Muscle of back (tissue), 3 donors: ENCODE measurements at regions not wholly inside any gene's neighbourhood (a gene's known extent, or its start where the extent isn't known, plus 50 kb on each side); places are given as distances from the start of the nearest gene placed in this dataset.

Source experiments
- DNase-seq, 3 donors: peaks; one replicate each; pipeline versions ENCODE4 v3.0.0 to v3.0.0-alpha.2; 2013

DNA sequence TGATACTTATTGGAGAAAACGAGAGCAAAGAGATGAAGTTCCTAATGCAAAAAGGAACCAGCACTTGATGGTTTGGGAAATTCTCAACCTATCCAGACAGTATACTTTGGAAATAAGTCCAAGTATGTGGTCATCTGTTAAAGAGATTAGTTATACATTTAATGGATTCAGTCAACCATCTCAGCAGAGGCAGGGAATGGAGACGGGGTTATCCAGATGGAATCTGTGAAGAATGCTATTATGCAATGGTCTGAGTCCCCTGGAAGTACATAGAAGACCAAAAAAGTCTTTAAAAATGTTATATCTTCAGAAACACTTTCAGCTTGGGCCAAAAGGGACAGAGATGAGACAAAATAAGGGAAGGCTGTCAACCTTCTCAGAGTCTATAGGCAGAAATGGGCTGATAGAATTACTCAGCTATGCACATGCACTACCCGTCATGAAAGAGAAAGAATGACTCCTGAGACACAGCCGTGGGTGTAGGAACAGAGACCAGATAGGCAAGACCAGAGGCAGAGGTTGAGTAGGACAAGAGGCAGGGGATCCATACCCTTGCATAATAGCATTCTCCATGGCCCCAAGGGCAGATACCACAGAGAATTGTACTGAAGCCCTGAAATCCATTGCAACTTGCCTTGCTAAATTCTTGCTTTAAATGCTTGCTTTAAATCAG is 738.8 kb upstream of the POT1 start:
- DNase-seq, result no peak

DNA sequence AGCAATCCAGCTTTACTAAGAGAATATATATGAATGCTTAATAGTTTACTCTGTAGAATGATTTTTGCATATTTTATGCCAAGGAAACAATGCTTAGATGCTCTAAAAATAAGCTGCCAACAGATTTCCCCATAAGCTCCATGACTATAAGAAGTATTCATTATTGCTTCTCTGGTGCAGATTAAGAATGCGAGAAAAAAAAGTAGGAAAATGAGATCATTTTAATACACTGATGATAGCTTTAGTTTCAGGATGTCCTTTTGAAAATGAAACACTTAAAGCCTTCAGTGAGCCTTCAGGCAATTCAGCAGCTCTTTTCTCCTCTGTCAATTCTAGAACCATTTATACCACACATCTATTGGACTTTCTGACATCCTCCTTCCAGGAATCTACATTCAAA is 735.0 kb upstream of the POT1 start:
- DNase-seq, result no peak

DNA sequence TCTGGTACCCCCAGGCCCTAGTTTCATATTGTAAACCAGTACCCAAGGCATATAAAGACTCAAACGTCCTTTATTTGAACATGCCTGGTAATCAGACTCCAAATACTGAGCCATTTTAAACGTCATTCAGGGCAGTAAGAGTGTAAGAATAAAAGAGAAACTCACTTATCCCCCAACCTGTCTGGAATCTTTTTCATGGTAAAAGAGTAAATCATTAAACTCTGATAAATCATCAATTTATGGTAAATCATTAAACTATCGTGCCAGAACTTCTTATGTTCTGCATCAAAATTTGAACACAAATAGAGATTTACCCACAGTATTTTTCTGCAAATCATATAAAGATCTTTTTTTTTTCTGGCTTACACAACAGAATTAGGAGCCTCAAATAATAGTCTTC is 734.3 kb upstream of the POT1 start:
- no peak for DNase-seq

DNA sequence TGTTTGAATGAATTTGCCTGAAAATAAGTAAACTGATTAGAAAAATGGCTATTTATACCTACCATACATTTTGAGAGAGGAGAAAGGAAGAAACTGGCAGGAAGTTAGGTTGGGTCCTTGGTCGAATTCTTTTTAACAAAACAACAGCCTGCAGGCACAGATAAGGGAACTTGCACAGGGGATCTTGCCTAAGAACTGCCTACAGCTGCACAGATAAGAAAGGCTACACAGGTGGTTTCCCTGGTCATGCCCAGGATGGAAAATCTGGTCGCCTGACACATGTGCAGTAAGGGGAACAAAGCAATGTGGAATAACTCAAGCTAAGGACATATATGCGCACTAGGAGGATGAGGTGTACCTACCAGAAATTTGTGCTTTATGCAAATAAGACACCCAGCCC is 732.1 kb upstream of the POT1 start:
- no peak for DNase-seq

DNA sequence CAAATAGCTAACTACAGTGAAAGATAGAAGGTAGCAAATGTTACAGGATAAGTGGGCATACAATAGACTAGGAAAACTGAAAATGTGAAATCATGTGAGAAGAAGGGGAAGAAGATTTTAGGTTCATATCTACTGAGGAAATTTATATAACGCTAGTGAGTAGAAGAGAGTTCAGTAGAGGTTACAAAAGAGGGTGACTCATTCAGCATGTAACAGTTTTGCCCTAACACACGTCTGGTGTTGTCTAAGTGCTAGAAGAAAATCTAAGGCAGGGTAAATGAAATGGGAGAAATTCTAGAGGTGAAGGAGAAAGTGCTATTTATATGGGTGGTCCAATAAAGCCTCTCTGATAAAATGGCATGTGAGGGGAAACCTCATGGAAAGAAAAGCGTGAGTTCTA is 731.4 kb upstream of the POT1 start:
- DNase-seq, result no peak

DNA sequence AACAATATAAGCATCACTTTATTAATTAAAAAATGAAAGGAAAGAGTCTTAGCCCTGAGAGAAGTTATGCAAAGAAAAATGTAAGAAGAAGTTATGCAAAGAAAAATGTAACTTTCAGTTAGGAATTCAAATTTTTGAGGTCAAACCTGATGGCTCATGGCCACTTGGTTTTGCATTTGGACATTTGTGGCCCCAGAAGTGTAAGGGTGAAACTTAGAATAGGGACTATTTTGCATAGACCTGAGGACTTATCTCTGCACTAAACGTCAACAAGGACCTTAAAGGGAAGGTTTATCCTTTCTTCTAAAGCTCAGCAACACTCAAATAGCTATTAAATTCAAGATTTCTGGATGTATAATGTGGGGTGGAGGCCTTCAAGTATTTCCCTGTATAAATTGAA is 724.5 kb upstream of the POT1 start:
- DNase-seq, result no peak

DNA sequence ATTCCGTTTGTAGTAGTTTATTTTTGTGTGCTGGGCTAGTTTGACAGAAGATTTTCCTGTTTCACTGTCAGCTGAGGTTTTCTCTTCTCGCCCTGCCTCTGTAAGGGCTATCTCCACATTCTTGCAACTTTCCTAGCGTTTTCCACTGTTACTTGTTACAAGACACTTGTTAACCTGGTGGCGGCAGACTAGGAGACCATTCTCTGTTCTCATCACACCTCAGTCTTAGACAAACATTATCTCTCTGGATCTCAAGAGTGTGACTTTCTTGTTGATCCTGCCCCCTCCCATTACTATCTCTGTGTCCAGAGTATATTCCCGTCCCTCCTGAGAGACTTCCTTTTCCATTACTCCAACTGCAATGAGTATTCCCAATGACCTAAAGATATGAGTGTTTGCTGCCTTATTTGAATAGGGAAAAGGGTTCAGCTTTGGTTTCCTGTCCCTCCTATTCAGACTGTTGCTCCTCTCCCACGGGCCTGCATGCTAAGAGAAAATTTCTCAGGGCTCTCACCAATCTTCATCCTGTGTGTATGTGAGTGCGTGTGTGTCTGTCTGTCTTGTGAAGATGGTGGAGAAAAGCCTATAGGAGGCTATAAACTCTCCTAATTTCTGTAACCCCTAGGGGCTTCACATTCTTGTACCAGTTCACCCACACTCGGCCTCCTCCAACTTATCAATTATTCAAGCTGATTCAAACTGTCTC is 722.4 kb upstream of the POT1 start:
- DNase-seq, result no peak

DNA sequence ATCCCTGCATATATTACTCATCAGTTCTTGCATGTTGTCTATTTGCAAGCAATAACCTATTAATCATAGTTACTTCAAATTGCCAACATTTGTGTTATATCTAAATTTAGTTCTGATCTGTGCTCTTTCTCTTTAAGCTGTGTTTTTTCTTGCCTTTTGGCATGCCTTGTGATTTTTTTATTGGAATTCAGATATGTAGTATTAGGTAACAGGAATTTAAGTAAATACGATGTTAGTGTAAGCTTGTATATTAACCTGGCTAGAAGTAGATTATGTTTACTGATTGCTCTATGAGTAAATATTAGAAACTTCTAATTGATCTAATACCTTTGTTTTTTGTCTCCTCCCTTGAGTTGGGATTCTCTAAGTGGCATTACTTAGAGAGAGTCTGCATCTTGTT is 718.9 kb upstream of the POT1 start:
- DNase-seq, result no peak

DNA sequence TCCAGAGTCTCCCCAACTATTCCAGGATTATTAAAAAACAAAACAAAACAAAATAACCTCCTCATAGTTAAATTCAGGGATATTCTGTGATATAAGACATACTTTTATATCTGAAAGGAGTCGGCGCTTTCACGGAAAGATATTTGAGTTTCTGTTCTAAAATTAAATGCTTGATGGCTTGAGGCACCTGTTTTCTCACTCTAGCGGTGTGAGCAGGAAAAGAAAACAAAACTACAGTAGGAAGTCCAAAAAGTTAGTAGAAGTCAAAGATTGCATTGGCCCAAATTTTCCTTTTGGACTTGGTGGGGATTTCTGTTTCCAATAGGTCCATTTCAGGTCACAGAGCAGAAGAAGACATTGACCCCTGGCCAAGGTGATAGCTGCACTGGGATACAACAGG is 716.1 kb upstream of the POT1 start:
- DNase-seq, result no peak

DNA sequence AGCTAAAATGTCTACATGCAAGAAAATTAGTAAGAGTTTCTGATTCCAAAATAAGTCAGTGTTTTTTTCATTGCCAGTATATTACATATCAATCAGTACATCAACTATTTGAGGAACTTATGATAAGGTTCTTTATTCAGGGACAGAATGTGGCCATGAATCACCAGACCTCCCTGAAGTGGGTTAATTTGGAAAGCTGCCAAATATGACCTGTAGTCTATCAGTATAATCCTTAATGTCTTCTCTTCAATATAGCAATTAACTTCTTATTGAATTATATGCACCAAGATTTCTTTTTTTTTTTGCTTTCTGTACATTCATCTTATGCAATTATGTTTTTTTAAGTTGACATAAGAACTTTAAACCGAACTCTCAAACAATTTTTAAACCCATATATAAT is 714.5 kb upstream of the POT1 start:
- no peak for DNase-seq

DNA sequence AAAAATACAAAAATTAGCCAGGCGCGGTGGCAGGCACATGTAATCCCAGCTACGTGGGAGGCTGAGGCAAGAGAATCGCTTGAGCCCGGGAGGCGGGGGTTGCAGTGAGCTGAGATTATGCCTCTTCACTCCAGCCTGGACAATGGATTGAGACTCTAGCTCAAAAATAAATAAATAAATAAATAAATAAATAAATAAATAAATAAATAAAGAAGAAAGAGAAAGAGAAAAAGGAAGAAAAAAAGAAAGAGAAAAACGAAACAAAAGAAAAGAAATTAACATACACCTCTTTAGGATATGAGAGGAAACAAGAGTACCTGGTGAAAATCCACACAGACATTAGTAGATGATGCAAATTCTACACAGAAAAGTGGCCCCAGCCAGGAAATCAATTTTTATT is 713.7 kb upstream of the POT1 start:
- DNase-seq, result no peak

DNA sequence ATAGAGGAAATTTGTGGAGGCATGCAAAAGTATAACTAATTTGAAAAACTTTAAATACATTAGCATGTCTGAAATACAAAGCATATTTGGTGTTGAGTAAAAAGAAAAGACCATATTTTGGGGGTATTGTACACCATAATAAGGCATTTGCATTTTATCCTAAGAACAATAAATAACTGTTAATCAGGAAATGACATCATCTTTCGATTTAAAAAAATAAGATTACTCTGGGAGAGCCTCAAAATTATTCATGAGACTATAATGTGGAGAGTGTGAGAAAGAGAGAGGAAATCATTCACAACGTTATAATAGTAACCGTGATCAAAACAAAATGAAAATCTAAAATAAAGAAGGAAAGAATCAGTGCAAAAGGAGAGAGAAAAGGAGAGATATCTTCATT is 712.3 kb upstream of the POT1 start:
- DNase-seq, result no peak

DNA sequence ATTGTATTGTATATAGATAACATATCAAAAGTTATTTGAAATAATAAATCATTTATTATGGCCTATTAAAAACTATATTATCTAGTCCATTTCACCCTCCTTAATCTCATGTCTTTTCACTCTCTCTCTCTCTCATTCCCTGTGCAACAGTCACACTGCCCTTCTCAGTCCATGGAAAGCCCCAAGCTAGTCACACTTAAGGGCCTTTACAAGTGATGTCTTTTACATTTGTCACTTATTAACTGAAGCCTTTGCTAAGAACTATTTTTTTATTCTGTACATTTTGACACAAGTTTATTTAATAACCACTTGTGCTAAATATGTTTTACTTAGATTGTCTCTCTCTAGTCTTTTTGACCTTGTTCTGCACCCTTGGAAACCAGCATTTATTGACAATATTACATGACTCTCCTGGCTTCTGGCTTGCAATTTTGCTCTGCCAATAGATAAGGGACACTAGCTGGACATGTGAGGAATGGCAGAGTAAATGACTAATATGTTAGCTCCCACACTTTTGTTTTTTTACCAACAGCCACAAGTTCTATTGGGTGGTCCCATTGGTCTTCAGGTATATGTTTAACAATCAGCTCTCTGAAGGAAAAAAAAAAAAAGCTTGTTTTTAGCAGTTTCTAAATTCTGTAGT is 706.8 kb upstream of the POT1 start:
- no peak for DNase-seq

DNA sequence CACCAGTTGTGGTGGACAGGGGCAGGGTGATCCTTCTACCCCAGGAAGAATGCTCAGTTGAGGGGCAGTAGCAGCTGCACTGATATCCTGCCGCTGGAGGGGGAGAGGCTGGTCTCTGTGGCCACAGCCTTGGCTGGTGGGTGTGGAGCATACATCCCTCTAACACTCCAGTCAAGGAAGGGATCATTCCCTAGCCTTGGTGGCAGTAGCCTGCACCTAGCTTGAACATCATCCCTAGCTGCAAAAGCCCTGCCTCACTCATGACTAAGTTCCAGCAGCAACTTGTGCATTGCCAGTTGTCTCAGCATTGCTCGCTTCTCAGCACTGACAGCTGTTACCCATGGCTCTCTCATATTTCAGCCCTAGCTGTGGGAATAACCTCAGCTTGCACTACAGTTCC is 688.9 kb upstream of the POT1 start:
- peak in 1 of 3 donors; percentile 20 for DNase-seq

DNA sequence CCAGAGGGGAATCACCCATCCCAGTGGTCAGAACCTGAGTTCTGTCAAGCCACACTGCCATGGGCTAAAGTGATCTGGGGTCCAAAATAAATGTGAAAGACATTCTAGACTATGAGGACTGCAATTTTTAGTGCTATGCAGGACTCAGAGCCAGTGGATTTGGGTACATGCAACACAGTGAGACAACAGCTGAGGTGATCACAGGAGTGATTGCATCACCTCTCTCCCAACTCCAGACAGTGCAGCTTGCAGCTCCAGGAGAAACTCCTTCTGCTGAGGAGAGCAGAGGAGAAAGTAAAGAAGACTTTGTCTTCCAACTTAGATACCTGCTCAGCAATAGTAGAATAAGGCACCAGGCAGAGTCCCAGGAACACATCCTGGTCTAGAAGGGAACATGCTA is 682.0 kb upstream of the POT1 start:
- DNase-seq, result no peak

DNA sequence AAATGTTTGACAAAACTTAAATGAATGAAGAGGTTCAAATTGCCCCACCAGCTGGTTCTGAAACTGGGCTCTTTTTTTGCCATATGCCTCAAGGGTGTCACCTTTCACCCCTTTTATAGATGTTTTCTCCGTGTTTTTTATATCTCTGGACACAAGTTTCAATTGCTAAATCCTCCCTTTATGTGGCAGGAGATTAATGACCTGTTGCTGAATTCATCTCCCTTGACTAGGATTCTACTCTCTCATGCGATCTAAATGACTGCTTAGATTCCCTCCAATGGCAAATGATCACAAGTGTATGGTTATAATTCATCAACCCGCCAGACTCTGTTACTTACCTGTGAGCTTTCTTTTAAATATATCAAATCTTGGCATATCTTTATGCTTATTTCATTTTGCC is 677.0 kb upstream of the POT1 start:
- DNase-seq, result no peak

DNA sequence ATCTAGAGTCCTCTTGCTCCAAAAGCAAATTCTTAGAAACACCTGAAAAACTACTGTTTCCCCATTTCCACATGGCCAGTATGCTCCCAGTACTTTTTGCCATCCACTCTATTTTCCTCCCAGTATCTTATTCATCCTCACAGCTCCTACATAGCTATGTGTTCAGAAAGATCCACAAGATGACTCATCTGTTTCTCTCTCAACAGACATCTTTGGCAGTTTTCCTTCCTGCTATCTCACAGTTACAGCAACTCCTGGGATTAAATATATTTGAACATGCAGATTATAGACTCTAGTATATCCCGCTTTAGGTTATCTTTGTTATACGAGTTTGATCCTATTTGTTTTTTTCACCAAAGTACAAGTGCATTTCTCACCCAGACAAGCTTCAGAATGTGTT is 675.6 kb upstream of the POT1 start:
- no peak for DNase-seq

DNA sequence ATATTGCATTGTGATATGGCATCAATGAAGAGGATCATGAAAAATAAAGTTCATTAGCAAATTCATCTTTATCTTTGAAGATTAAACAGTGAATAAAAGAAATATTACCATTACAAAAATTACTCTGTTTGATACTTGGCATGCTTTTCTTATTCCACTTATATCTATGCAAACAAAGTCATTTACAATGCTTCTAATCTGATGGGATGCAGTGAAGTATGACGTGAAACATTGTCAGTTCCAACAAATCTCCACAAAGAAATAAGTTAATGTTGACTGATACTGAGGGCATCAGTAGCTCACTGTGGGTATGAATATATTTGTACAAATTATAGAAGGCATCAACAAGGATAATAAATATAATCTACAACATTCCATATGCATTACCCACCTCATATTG is 672.8 kb upstream of the POT1 start:
- DNase-seq, result no peak

DNA sequence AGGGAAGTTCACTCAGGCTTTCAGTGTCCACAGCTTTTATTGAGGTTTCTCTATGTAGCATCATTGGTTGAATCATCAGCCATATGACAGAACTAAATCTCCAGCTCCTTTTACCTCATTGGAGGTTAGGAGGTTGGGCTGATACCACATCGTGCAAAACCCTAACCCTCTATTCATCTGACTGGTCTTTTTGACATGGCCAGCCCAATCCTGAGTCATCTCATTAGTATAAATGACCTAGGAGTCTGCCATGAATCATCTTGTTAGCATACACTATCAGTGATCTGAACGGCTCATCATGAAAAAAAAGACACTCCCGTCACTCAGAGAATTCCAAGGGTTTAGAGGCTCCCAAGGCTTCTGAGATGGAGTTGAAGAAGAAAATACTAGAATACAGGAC is 669.8 kb upstream of the POT1 start:
- no peak for DNase-seq

DNA sequence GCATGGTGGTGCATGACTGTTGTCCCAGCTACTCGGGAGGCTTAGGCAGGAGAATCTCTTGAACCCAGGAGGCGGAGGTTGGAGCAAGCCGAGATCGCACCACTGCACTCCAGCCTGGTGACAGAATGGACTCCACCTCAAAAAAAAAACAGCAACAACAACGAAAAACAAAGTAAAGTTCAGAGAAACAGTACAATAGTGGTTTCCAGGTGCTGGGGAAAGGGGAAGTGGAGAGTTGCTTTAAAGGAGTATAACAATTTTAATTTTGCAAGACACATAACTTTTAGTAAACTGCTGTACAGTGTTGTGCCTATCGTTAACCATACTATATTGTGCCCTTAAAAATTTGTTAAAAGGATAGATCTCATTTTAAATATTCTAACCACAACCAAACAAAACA is 662.7 kb upstream of the POT1 start:
- DNase-seq, result no peak

DNA sequence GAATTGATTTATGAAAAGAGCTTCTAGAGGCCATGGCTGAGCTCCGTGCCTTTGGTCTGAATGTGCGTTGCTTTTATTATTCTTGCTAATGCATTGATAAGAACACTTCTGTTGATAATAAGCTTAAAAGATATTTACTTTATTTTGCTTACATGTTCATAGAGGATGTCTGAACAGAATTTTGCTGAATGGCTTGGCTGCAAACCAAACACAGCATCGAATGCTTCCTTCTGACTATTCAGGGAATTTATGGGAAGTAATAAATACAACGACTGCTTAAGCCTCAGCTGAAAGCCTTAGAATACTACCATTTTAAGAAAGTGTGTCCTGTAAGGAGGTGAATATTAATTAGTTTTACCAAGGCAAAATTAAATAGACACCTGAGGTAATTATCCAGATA is 643.5 kb upstream of the POT1 start:
- peak in 1 of 3 donors; percentile 4 for DNase-seq

DNA sequence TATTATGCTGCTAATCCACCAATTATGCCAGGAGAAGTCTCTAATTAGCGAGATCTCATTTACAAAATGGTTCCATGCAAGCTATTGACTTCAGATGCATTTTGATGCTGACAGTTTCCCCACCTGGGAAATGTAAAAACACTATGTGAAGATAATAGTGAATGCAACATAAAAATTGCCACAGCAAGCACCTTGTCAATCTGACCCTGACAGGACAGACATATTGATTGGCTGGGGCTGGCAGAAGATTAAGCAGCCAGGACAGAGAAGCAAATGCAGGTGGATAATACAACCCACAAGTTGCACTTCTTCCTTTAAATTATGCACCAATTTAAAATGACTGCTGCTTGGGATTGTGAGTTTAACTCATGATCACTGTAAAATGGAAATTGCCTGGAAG is 642.8 kb upstream of the POT1 start:
- DNase-seq, result no peak

DNA sequence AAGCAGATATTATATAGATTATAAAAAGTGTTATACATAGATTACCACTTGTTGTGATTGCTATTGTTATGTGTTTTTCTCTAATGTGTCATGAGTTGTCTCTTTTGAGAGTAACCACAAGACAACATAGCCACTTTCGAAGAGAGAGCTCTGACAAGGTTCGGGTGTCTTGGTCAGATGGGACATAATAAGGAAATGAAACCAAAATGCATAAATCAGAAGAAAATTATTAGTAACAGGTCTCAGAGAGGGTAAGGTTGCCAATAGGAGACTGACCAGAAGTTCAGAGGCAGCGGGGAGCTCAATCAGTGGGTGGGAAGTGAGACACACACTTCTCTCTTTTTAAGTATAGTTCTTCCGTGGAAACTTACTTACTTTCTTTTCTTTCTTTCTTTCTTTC is 639.2 kb upstream of the POT1 start:
- no peak for DNase-seq

DNA sequence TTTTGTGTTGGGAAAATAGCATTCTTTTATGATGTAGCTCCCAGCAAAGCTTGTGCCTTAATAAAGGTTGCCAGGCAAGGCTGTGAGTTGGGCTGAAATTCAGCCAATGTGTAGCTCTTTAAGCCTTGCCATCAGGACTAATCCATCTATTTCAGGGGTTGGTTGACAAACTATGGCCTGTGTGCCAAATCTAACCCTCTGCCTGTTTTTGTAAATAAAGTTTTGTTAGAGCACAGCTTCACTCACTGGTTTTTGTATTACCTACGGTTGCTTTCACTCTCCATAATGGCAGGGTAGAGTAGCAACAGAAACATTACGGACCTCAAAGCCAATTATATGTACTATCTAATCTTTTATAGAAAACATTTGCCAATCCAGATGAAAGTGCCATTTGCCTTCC is 638.1 kb upstream of the POT1 start:
- DNase-seq, result no peak
